GM21447 (cell line): ENCODE measurements at regions not wholly inside any gene's neighbourhood (a gene's known extent, or its start where the extent isn't known, plus 50 kb on each side); places are given as distances from the start of the nearest gene placed in this dataset.
"Not testable (repeated sequence)": the region's sequence is repeated elsewhere in the genome, so short reads cannot be mapped to it uniquely, and the experiment has no call there.

Experiments used
- ATAC-seq: cut with Tn5 transposase; IDR thresholded peaks from one replicate; pipeline ENCODE4 v1.9.1; 2021; ENCODE audit not compliant: unreplicated experiment

- no peak for ATAC-seq
These were observed 285.7 kb upstream of the POU5F2 start for GRCh38 chr5:94027145-94027544.

GRCh38 chr5:94025788-94026473 lies 284.5 kb upstream of the POU5F2 start:
- ATAC-seq: no peak

- ATAC-seq: no peak
These were observed 283.2 kb upstream of the POU5F2 start for GRCh38 chr5:94024620-94025019.

GRCh38 chr5:94024101-94024500 lies 282.7 kb upstream of the POU5F2 start:
- no peak for ATAC-seq

GRCh38 chr5:94021246-94021645 lies 279.8 kb upstream of the POU5F2 start:
- ATAC-seq: no peak

- ATAC-seq: no peak
These were observed 276.2 kb upstream of the POU5F2 start for GRCh38 chr5:94017579-94017978.

GRCh38 chr5:94010814-94011213 lies 269.4 kb upstream of the POU5F2 start:
- no peak for ATAC-seq

- ATAC-seq: no peak
These were observed 267.8 kb upstream of the POU5F2 start for GRCh38 chr5:94009161-94009560.

- no peak for ATAC-seq
These were observed 257.6 kb upstream of the POU5F2 start for GRCh38 chr5:93998951-93999455.

- ATAC-seq: no peak
These were observed 256.2 kb upstream of the POU5F2 start for GRCh38 chr5:93997562-93997961.

- ATAC-seq: no peak
These were observed 253.8 kb upstream of the POU5F2 start for GRCh38 chr5:93995126-93995621.

GRCh38 chr5:93993161-93993560 lies 251.8 kb upstream of the POU5F2 start:
- ATAC-seq: no peak

- no peak for ATAC-seq
These were observed 249.2 kb upstream of the POU5F2 start for GRCh38 chr5:93990504-93991070.

GRCh38 chr5:93985940-93986570 lies 244.7 kb upstream of the POU5F2 start:
- ATAC-seq: not testable (repeated sequence)

- ATAC-seq: no peak
These were observed 236.8 kb upstream of the POU5F2 start for GRCh38 chr5:93978222-93978621.

GRCh38 chr5:93967923-93968322 lies 226.5 kb upstream of the POU5F2 start:
- ATAC-seq: no peak

GRCh38 chr5:93964421-93964820 lies 223.0 kb upstream of the POU5F2 start:
- ATAC-seq: no peak

GRCh38 chr5:93960042-93960441 lies 218.6 kb upstream of the POU5F2 start:
- ATAC-seq: no peak

GRCh38 chr5:93956006-93956405 lies 214.6 kb upstream of the POU5F2 start:
- no peak for ATAC-seq

- no peak for ATAC-seq
These were observed 213.1 kb upstream of the POU5F2 start for GRCh38 chr5:93954421-93955069.

- ATAC-seq: no peak
These were observed 212.0 kb upstream of the POU5F2 start for GRCh38 chr5:93953442-93953841.

- ATAC-seq: no peak
These were observed 200.5 kb upstream of the POU5F2 start for GRCh38 chr5:93941897-93942296.
